NCI-H2029 treated with DMSO at 0.1 percent for 48 hours (cell line): ENCODE measurements at regions not wholly inside any gene's neighbourhood (a gene's known extent, or its start where the extent isn't known, plus 50 kb on each side); places are given as distances from the start of the nearest gene placed in this dataset.
"Not testable (repeated sequence)": the region's sequence is repeated elsewhere in the genome, so short reads cannot be mapped to it uniquely, and the experiment has no call there.

Experiments used
- DNase-seq: peaks from one replicate; lab custom pipeline; 2025; lab: John Stamatoyannopoulos, UW

GRCh38 chr4:159939681-159940080 is 836.8 kb downstream of the RAPGEF2 start:
- DNase-seq: not testable (repeated sequence)

GRCh38 chr4:159941076-159941475 is 838.2 kb downstream of the RAPGEF2 start:
- no peak for DNase-seq

- DNase-seq: no peak
Measured at GRCh38 chr4:159944477-159944876, 841.6 kb downstream of the RAPGEF2 start.

GRCh38 chr4:159946983-159947615 is 844.2 kb downstream of the RAPGEF2 start:
- peak; percentile 12 for DNase-seq

- DNase-seq: no peak
Measured at GRCh38 chr4:159950707-159951106, 847.8 kb downstream of the RAPGEF2 start.

- no peak for DNase-seq
Measured at GRCh38 chr4:159966746-159967145, 863.9 kb downstream of the RAPGEF2 start.

- not testable (repeated sequence) for DNase-seq
Measured at GRCh38 chr4:159976871-159977482, 874.1 kb downstream of the RAPGEF2 start.

GRCh38 chr4:159977907-159978617 is 875.2 kb downstream of the RAPGEF2 start:
- no peak for DNase-seq

GRCh38 chr4:159979351-159979750 is 876.5 kb downstream of the RAPGEF2 start:
- DNase-seq: no peak

GRCh38 chr4:159979953-159980352 is 877.1 kb downstream of the RAPGEF2 start:
- no peak for DNase-seq

- DNase-seq: no peak
Measured at GRCh38 chr4:159980826-159981468, 878.1 kb downstream of the RAPGEF2 start.

GRCh38 chr4:159981469-159981856 is 878.6 kb downstream of the RAPGEF2 start:
- DNase-seq: no peak

- no peak for DNase-seq
Measured at GRCh38 chr4:159983082-159983481, 880.2 kb downstream of the RAPGEF2 start.

GRCh38 chr4:160009656-160010493 is 907.0 kb downstream of the RAPGEF2 start:
- DNase-seq: no peak

GRCh38 chr4:160019936-160020335 is 917.1 kb downstream of the RAPGEF2 start:
- no peak for DNase-seq

GRCh38 chr4:160020804-160021203 is 917.9 kb downstream of the RAPGEF2 start:
- no peak for DNase-seq

GRCh38 chr4:160021870-160022269 is 919.0 kb downstream of the RAPGEF2 start:
- no peak for DNase-seq

GRCh38 chr4:160026721-160027120 is 923.8 kb downstream of the RAPGEF2 start:
- no peak for DNase-seq

- no peak for DNase-seq
Measured at GRCh38 chr4:160034501-160034900, 931.6 kb downstream of the RAPGEF2 start.

GRCh38 chr4:160038615-160039014 is 935.7 kb downstream of the RAPGEF2 start:
- no peak for DNase-seq

- no peak for DNase-seq
Measured at GRCh38 chr4:160044693-160045092, 941.8 kb downstream of the RAPGEF2 start.
